Peyer's patch (tissue), 4 donors: ENCODE measurements at regions not wholly inside any gene's neighbourhood (a gene's known extent, or its start where the extent isn't known, plus 50 kb on each side); places are given as distances from the start of the nearest gene placed in this dataset.

ENCODE experiments used
- CTCF ChIP-seq, 6 experiments: fragments of 450-650 bp in 4 of 6; fragments of 200-600 bp in 2 of 6; sonication (generic) in 1 of 6; IDR thresholded peaks; one replicate each; pipeline ENCODE4 v1.5.1; 2017 to 2019; ENCODE audit warnings: antibody characterized with exemption in 6 of 6, mild to moderate bottlenecking in 3 of 6, moderate library complexity in 1 of 6
- POLR2A ChIP-seq, 2 donors: fragments of 450-650 bp; IDR thresholded peaks; one replicate each; pipeline ENCODE4 v1.5.1; 2017; ENCODE audit warnings: antibody characterized with exemption in 2 of 2, mild to moderate bottlenecking in 2 of 2, moderate library complexity in 2 of 2

- no peak for TF ChIP-seq POLR2A (IDR thresholded peaks at IDR 0.05)
- TF ChIP-seq CTCF (IDR thresholded peaks at IDR 0.05): peak in 1 of 6 experiments; percentile 1
These were observed 1639.0 kb upstream of the IGFBP7 start for GRCh38 chr4:58749206-58749605.
